HepG2 (cell line): ENCODE measurements at regions not wholly inside any gene's neighbourhood (a gene's known extent, or its start where the extent isn't known, plus 50 kb on each side); places are given as distances from the start of the nearest gene placed in this dataset.

Experiments used
- CCAR2 ChIP-seq: fragments of 200-400 bp; formaldehyde crosslinking; optimal IDR thresholded peaks from 2 replicates; pipeline ENCODE3; 2018; ENCODE audit warnings: low read depth, mild to moderate bottlenecking, low read length, moderate library complexity
- GATAD2A ChIP-seq: IDR thresholded peaks from 2 replicates; pipeline ENCODE4 v1.6.1; 2016
- ISL2 ChIP-seq: sonication (generic); formaldehyde crosslinking; IDR thresholded peaks from 2 replicates; pipeline ENCODE4 v1.5.0; 2020; ENCODE audit warnings: missing genetic modification reagents
- MTA3 ChIP-seq: sonication (generic); formaldehyde crosslinking; IDR thresholded peaks from 2 replicates; pipeline ENCODE4 v1.4.0; 2020; ENCODE audit warnings: missing genetic modification reagents
- NFYB ChIP-seq: sonication (generic); formaldehyde crosslinking; IDR thresholded peaks from 2 replicates; pipeline ENCODE4 v1.4.0; 2020; ENCODE audit warnings: missing genetic modification reagents
- ZC3H4 ChIP-seq: sonication (generic); formaldehyde crosslinking; IDR thresholded peaks from 2 replicates; pipeline ENCODE4 v1.4.0; 2020; ENCODE audit warnings: missing genetic modification reagents, borderline replicate concordance
- ZMYM2 ChIP-seq: sonication (generic); formaldehyde crosslinking; IDR thresholded peaks from 2 replicates; pipeline ENCODE4 v1.8.0; 2022; ENCODE audit warnings: mild to moderate bottlenecking, missing genetic modification reagents
- ZNF230 ChIP-seq: sonication (generic); formaldehyde crosslinking; IDR thresholded peaks from 2 replicates; pipeline ENCODE4 v1.4.0; 2020; ENCODE audit warnings: mild to moderate bottlenecking, missing genetic modification reagents
- ZNF274 ChIP-seq: sonication (generic); formaldehyde crosslinking; IDR thresholded peaks from 2 replicates; pipeline ENCODE4 v1.5.1; 2020; ENCODE audit warnings: mild to moderate bottlenecking, missing genetic modification reagents
- ZNF350 ChIP-seq: sonication (generic); formaldehyde crosslinking; IDR thresholded peaks from 2 replicates; pipeline ENCODE4 v1.4.0; 2020; ENCODE audit warnings: mild to moderate bottlenecking, low read depth, missing genetic modification reagents, borderline replicate concordance
- ZNF382 ChIP-seq: sonication (generic); formaldehyde crosslinking; IDR thresholded peaks from 2 replicates; pipeline ENCODE4 v1.5.0; 2020; ENCODE audit warnings: missing genetic modification reagents, mild to moderate bottlenecking, borderline replicate concordance
- ZNF510 ChIP-seq: sonication (generic); formaldehyde crosslinking; IDR thresholded peaks from 2 replicates; pipeline ENCODE4 v1.4.0; 2020; ENCODE audit warnings: low read depth, mild to moderate bottlenecking, missing genetic modification reagents
- ZNF556 ChIP-seq: sonication (generic); formaldehyde crosslinking; IDR thresholded peaks from 2 replicates; pipeline ENCODE4 v1.4.0; 2020; ENCODE audit warnings: mild to moderate bottlenecking, missing genetic modification reagents, borderline replicate concordance
- ZNF670 ChIP-seq: sonication (generic); formaldehyde crosslinking; IDR thresholded peaks from 2 replicates; pipeline ENCODE4 v1.8.0; 2022; ENCODE audit warnings: mild to moderate bottlenecking, missing genetic modification reagents, borderline replicate concordance
- ZSCAN29 ChIP-seq: sonication (generic); formaldehyde crosslinking; conservative IDR thresholded peaks from 2 replicates; pipeline ENCODE4 v1.4.0; 2020; ENCODE audit warnings: mild to moderate bottlenecking, missing genetic modification reagents
- TF ChIP-seq, protein P1 (sequence below): sonication (generic); formaldehyde crosslinking; IDR thresholded peaks from 2 replicates; pipeline ENCODE4 v1.8.1; 2023; ENCODE audit warnings: missing genetic modification reagents, inconsistent platforms, borderline replicate concordance
- TF ChIP-seq, protein P2 (sequence below): sonication (generic); formaldehyde crosslinking; IDR thresholded peaks from 2 replicates; pipeline ENCODE4 v1.4.0; 2020; ENCODE audit warnings: missing genetic modification reagents
- TF ChIP-seq, protein P3 (sequence below): IDR thresholded peaks from 2 replicates; pipeline ENCODE4 v1.6.1; 2016; ENCODE audit warnings: mild to moderate bottlenecking
- TF ChIP-seq, protein P4 (sequence below): IDR thresholded peaks from 2 replicates; pipeline ENCODE4 v1.6.1; 2012; ENCODE audit warnings: low read length, improper control_type of control experiment
- TF ChIP-seq, protein P5 (sequence below), 2 experiments: IDR thresholded peaks; 2 replicates each; pipeline ENCODE4 v1.6.1; 2011 to 2012; ENCODE audit warnings: low read length in 2 of 2, borderline replicate concordance in 1 of 2, low read depth in 1 of 2, mild to moderate bottlenecking in 1 of 2, moderate library complexity in 1 of 2

DNA sequence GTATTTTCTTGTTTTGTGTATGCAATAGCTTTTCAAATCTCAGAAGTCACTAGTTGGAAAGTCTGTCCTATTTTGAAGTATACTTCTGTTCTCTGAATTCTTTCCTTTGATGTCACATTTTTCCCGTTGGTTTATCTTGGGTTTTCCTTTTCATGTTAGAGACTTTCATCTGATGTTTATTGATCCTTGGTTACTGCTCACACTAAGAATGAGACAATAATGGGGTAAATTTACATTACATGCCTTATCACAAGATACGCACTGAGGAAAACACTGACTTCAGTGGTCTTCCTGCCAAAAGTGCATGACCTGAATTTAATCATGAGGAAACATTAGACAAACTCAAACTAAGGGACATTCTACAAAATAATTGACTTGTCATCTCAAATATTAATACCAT, 63.5 kb upstream of the C1GALT1 start (continued):
- TF ChIP-seq, protein P1, sequence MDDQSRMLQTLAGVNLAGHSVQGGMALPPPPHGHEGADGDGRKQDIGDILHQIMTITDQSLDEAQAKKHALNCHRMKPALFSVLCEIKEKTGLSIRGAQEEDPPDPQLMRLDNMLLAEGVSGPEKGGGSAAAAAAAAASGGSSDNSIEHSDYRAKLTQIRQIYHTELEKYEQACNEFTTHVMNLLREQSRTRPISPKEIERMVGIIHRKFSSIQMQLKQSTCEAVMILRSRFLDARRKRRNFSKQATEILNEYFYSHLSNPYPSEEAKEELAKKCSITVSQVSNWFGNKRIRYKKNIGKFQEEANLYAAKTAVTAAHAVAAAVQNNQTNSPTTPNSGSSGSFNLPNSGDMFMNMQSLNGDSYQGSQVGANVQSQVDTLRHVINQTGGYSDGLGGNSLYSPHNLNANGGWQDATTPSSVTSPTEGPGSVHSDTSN (CRISPR knock-in tag) = no peak
- TF ChIP-seq, protein P2, sequence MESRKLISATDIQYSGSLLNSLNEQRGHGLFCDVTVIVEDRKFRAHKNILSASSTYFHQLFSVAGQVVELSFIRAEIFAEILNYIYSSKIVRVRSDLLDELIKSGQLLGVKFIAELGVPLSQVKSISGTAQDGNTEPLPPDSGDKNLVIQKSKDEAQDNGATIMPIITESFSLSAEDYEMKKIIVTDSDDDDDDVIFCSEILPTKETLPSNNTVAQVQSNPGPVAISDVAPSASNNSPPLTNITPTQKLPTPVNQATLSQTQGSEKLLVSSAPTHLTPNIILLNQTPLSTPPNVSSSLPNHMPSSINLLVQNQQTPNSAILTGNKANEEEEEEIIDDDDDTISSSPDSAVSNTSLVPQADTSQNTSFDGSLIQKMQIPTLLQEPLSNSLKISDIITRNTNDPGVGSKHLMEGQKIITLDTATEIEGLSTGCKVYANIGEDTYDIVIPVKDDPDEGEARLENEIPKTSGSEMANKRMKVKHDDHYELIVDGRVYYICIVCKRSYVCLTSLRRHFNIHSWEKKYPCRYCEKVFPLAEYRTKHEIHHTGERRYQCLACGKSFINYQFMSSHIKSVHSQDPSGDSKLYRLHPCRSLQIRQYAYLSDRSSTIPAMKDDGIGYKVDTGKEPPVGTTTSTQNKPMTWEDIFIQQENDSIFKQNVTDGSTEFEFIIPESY (CRISPR knock-in tag) = no peak
- TF ChIP-seq MTA3 (CRISPR knock-in tag) (no peak), ZNF382 (no peak), ZC3H4 (CRISPR knock-in tag) (no peak), ZNF274 (no peak), ISL2 (peak; percentile 100), CCAR2 (no peak), GATAD2A (CRISPR knock-in tag) (peak; percentile 92), NFYB (no peak), ZNF230 (no peak), ZNF670 (CRISPR knock-in tag) (no peak), ZMYM2 (no peak), ZNF556 (no peak), ZNF350 (CRISPR knock-in tag) (no peak), ZSCAN29 (CRISPR knock-in tag) (no peak), ZNF510 (no peak)
- TF ChIP-seq, protein P3, sequence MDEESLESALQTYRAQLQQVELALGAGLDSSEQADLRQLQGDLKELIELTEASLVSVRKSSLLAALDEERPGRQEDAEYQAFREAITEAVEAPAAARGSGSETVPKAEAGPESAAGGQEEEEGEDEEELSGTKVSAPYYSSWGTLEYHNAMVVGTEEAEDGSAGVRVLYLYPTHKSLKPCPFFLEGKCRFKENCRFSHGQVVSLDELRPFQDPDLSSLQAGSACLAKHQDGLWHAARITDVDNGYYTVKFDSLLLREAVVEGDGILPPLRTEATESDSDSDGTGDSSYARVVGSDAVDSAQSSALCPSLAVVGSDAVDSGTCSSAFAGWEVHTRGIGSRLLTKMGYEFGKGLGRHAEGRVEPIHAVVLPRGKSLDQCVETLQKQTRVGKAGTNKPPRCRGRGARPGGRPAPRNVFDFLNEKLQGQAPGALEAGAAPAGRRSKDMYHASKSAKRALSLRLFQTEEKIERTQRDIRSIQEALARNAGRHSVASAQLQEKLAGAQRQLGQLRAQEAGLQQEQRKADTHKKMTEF (CRISPR knock-in tag) = peak; percentile 83
- TF ChIP-seq, protein P4, sequence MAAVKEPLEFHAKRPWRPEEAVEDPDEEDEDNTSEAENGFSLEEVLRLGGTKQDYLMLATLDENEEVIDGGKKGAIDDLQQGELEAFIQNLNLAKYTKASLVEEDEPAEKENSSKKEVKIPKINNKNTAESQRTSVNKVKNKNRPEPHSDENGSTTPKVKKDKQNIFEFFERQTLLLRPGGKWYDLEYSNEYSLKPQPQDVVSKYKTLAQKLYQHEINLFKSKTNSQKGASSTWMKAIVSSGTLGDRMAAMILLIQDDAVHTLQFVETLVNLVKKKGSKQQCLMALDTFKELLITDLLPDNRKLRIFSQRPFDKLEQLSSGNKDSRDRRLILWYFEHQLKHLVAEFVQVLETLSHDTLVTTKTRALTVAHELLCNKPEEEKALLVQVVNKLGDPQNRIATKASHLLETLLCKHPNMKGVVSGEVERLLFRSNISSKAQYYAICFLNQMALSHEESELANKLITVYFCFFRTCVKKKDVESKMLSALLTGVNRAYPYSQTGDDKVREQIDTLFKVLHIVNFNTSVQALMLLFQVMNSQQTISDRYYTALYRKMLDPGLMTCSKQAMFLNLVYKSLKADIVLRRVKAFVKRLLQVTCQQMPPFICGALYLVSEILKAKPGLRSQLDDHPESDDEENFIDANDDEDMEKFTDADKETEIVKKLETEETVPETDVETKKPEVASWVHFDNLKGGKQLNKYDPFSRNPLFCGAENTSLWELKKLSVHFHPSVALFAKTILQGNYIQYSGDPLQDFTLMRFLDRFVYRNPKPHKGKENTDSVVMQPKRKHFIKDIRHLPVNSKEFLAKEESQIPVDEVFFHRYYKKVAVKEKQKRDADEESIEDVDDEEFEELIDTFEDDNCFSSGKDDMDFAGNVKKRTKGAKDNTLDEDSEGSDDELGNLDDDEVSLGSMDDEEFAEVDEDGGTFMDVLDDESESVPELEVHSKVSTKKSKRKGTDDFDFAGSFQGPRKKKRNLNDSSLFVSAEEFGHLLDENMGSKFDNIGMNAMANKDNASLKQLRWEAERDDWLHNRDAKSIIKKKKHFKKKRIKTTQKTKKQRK = no peak
- TF ChIP-seq, protein P5, sequence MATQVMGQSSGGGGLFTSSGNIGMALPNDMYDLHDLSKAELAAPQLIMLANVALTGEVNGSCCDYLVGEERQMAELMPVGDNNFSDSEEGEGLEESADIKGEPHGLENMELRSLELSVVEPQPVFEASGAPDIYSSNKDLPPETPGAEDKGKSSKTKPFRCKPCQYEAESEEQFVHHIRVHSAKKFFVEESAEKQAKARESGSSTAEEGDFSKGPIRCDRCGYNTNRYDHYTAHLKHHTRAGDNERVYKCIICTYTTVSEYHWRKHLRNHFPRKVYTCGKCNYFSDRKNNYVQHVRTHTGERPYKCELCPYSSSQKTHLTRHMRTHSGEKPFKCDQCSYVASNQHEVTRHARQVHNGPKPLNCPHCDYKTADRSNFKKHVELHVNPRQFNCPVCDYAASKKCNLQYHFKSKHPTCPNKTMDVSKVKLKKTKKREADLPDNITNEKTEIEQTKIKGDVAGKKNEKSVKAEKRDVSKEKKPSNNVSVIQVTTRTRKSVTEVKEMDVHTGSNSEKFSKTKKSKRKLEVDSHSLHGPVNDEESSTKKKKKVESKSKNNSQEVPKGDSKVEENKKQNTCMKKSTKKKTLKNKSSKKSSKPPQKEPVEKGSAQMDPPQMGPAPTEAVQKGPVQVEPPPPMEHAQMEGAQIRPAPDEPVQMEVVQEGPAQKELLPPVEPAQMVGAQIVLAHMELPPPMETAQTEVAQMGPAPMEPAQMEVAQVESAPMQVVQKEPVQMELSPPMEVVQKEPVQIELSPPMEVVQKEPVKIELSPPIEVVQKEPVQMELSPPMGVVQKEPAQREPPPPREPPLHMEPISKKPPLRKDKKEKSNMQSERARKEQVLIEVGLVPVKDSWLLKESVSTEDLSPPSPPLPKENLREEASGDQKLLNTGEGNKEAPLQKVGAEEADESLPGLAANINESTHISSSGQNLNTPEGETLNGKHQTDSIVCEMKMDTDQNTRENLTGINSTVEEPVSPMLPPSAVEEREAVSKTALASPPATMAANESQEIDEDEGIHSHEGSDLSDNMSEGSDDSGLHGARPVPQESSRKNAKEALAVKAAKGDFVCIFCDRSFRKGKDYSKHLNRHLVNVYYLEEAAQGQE (IDR thresholded peaks at IDR 0.05; ENCODE audit: borderline replicate concordance in 1 of 2, low read depth in 1 of 2, low read length in 2 of 2) = no peak
